H1 (cell line): ENCODE measurements at regions not wholly inside any gene's neighbourhood (a gene's known extent, or its start where the extent isn't known, plus 50 kb on each side); places are given as distances from the start of the nearest gene placed in this dataset.

Source experiments
- JUND ChIP-seq: IDR thresholded peaks from 2 replicates; pipeline ENCODE4 v1.6.1; 2011; ENCODE audit warnings: mild to moderate bottlenecking, improper control_type of control experiment, low read length
- KDM5A ChIP-seq: fragments of 200-600 bp; IDR thresholded peaks from 2 replicates; pipeline ENCODE4 v1.7.1; 2012; ENCODE audit warnings: mild to moderate bottlenecking, low read length, inconsistent platforms, mixed read lengths
- SP2 ChIP-seq: IDR thresholded peaks from 2 replicates; pipeline ENCODE4 v1.6.1; 2012; ENCODE audit warnings: mild to moderate bottlenecking, low read length, inconsistent platforms

DNA sequence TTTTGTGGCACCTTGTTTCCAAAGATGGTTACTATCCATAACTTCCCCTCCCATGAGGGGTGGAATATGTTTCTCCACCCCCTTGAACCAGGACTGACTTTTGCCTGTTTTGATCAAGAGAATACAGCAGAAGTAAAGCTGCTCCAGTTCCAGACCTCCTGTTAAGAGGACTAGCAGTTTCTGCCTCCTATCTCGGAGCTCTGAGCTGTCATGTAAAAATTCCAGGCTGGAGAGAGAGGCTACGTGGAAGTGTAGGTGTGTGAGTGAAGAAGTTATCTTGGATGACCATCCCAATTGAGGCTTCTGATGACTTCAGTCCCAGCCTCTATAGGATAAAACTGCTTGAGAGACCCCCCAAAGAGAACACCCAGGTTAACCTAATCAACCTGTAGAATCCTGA lies 511.7 kb upstream of the IMPG1 start:
- TF ChIP-seq JUND (no peak), SP2 (no peak), KDM5A (no peak)
